Smooth muscle cell (in vitro differentiated cells): ENCODE measurements at regions not wholly inside any gene's neighbourhood (a gene's known extent, or its start where the extent isn't known, plus 50 kb on each side); places are given as distances from the start of the nearest gene placed in this dataset.

ENCODE experiments used
- DNase-seq: peaks from one replicate; lab custom pipeline; 2025; ENCODE audit not compliant: unreplicated experiment; lab: John Stamatoyannopoulos, UW
- H2AFZ ChIP-seq: fragments of 200-600 bp; sonication (generic); 2 replicates; pipeline ENCODE4 v1.6.0; 2016; ENCODE audit warnings: antibody characterized with exemption, low read depth, mild to moderate bottlenecking
- H3F3A ChIP-seq: fragments of 200-600 bp; sonication (generic); 2 replicates; pipeline ENCODE4 v1.6.0; 2017; ENCODE audit warnings: antibody characterized with exemption, low read depth
- H3K27ac ChIP-seq: fragments of 200-600 bp; sonication (generic); 2 replicates; pipeline ENCODE4 v1.5.1; 2016; ENCODE audit warnings: low read depth, mild to moderate bottlenecking
- H3K27me3 ChIP-seq: fragments of 200-600 bp; sonication (generic); 2 replicates; pipeline ENCODE4 v1.6.1; 2016; ENCODE audit warnings: low read depth, mild to moderate bottlenecking
- H3K36me3 ChIP-seq: fragments of 200-600 bp; sonication (generic); 2 replicates; pipeline ENCODE4 v1.5.1; 2016; ENCODE audit warnings: low read depth
- H3K4me1 ChIP-seq: fragments of 200-600 bp; sonication (generic); 2 replicates; pipeline ENCODE4 v1.5.1; 2016; ENCODE audit warnings: low read depth
- H3K4me2 ChIP-seq: fragments of 200-600 bp; sonication (generic); 2 replicates; pipeline ENCODE4 v1.6.0; 2016; ENCODE audit warnings: mild to moderate bottlenecking
- H3K4me3 ChIP-seq: fragments of 200-600 bp; sonication (generic); 2 replicates; pipeline ENCODE4 v1.5.1; 2016; ENCODE audit warnings: mild to moderate bottlenecking
- H3K79me2 ChIP-seq: fragments of 200-600 bp; sonication (generic); 2 replicates; pipeline ENCODE4 v1.6.0; 2016; ENCODE audit warnings: low read depth, mild to moderate bottlenecking
- H3K9ac ChIP-seq: fragments of 200-600 bp; sonication (generic); 2 replicates; pipeline ENCODE4 v1.6.0; 2016; ENCODE audit warnings: low read depth
- H3K9me3 ChIP-seq: fragments of 200-600 bp; sonication (generic); replicated peaks from 2 replicates; pipeline ENCODE4 v1.5.1; 2016; ENCODE audit warnings: low read depth
- H4K20me1 ChIP-seq: fragments of 200-600 bp; sonication (generic); 2 replicates; pipeline ENCODE4 v1.6.0; 2016; ENCODE audit warnings: low read depth
- CTCF ChIP-seq: fragments of 200-600 bp; sonication (generic); IDR thresholded peaks from 2 replicates; pipeline ENCODE4 v1.5.1; 2017; ENCODE audit warnings: borderline replicate concordance, mild to moderate bottlenecking, antibody characterized with exemption; ENCODE audit not compliant: insufficient read depth, poor library complexity, severe bottlenecking
- WGBS: methylation state at CpG from one replicate; pipeline ENCODE4 v1.1.7; 2016; ENCODE audit warnings: low lambda C conversion rate; 5-methylcytosine and 5-hydroxymethylcytosine counted together

GRCh38 chr20:40965671-40966070 is 63.0 kb upstream of the TOP1 start:
- Histone ChIP-seq H3K9me3 (no peaks in the 10 kb centered on the region), H4K20me1 (no peaks in the 10 kb centered on the region), H3F3A (no peaks in the 10 kb centered on the region), H3K9ac (no peak overlapping the region), H3K27me3 (no peaks in the 10 kb centered on the region), H3K36me3 (no peaks in the 10 kb centered on the region), H3K4me3 (no peak overlapping the region), H3K4me1 (no peaks in the 10 kb centered on the region), H2AFZ (no peak overlapping the region), H3K27ac (no peak overlapping the region), H3K4me2 (no peak overlapping the region), H3K79me2 (no peaks in the 10 kb centered on the region)
- TF ChIP-seq CTCF = no peak
- 86% methylated on average over 4 of the region's 4 CpGs for WGBS
- DNase-seq = no peak

- no peaks in the 10 kb centered on the region for H3K9me3 ChIP-seq
- no peaks in the 10 kb centered on the region for H3F3A ChIP-seq
- no peak overlapping the region for H3K4me3 ChIP-seq
- peak; percentile 11 for TF ChIP-seq CTCF
- DNase-seq = no peak
- no peaks in the 10 kb centered on the region for H4K20me1 ChIP-seq
- no peaks in the 10 kb centered on the region for H3K36me3 ChIP-seq
- H3K9ac ChIP-seq = no peak overlapping the region
- H3K27me3 ChIP-seq = no peaks in the 10 kb centered on the region
- no peak overlapping the region for H3K4me2 ChIP-seq
- no peak overlapping the region for H3K27ac ChIP-seq
- H3K79me2 ChIP-seq = no peaks in the 10 kb centered on the region
- 74% methylated on average over 2 of the region's 2 CpGs for WGBS
- H2AFZ ChIP-seq = no peak overlapping the region
- H3K4me1 ChIP-seq = no peaks in the 10 kb centered on the region
Measured at GRCh38 chr20:40966103-40966502, 62.5 kb upstream of the TOP1 start.

GRCh38 chr20:40966516-40967185 is 62.0 kb upstream of the TOP1 start:
- H3K36me3 ChIP-seq = no peaks in the 10 kb centered on the region
- DNase-seq = no peak
- H3K27me3 ChIP-seq = no peaks in the 10 kb centered on the region
- WGBS = 97% methylated on average over 9 of the region's 9 CpGs
- no peak for TF ChIP-seq CTCF
- no peak overlapping the region for H2AFZ ChIP-seq
- no peaks in the 10 kb centered on the region for H3F3A ChIP-seq
- no peaks in the 10 kb centered on the region for H3K79me2 ChIP-seq
- no peaks in the 10 kb centered on the region for H4K20me1 ChIP-seq
- no peak overlapping the region for H3K9ac ChIP-seq
- no peak overlapping the region for H3K4me3 ChIP-seq
- no peak overlapping the region for H3K27ac ChIP-seq
- no peaks in the 10 kb centered on the region for H3K4me1 ChIP-seq
- no peaks in the 10 kb centered on the region for H3K9me3 ChIP-seq
- no peak overlapping the region for H3K4me2 ChIP-seq

GRCh38 chr20:40967700-40968099 is 60.9 kb upstream of the TOP1 start:
- Histone ChIP-seq H3K4me1 (no peaks in the 10 kb centered on the region), H3K36me3 (no peaks in the 10 kb centered on the region), H3K27ac (no peak overlapping the region), H3K9ac (no peak overlapping the region), H4K20me1 (no peaks in the 10 kb centered on the region), H3K4me2 (no peak overlapping the region), H3K27me3 (no peaks in the 10 kb centered on the region), H3K4me3 (no peak overlapping the region), H2AFZ (no peak overlapping the region), H3K9me3 (no peaks in the 10 kb centered on the region), H3F3A (no peaks in the 10 kb centered on the region), H3K79me2 (no peaks in the 10 kb centered on the region)
- 84% methylated on average over 4 of the region's 4 CpGs for WGBS
- no peak for TF ChIP-seq CTCF
- no peak for DNase-seq
